Panc1 (cell line): ENCODE measurements at regions not wholly inside any gene's neighbourhood (a gene's known extent, or its start where the extent isn't known, plus 50 kb on each side); places are given as distances from the start of the nearest gene placed in this dataset.

Experiments used
- CTCF ChIP-seq: fragments of 450-650 bp; IDR thresholded peaks from 2 replicates; pipeline ENCODE4 v1.5.1; 2017; ENCODE audit warnings: mild to moderate bottlenecking
- POLR2AphosphoS5 ChIP-seq: IDR thresholded peaks from 2 replicates; pipeline ENCODE4 v1.6.1; 2012; ENCODE audit warnings: mild to moderate bottlenecking, low read depth, low read length, moderate library complexity
- REST ChIP-seq, 2 experiments: IDR thresholded peaks; 2 replicates each; pipeline ENCODE4 v1.6.1; 2011 to 2012; ENCODE audit warnings: low read depth in 2 of 2, control low read depth in 1 of 2, low read length in 1 of 2, mild to moderate bottlenecking in 1 of 2, moderate library complexity in 1 of 2; ENCODE audit not compliant: insufficient read depth in 1 of 2
- SIN3A ChIP-seq: IDR thresholded peaks from 2 replicates; pipeline ENCODE4 v1.6.1; 2012; ENCODE audit warnings: low read depth, mild to moderate bottlenecking, low read length, moderate library complexity, borderline replicate concordance; ENCODE audit not compliant: insufficient read depth

- TF ChIP-seq CTCF (no peak), POLR2AphosphoS5 (no peak), SIN3A (no peak), REST (IDR thresholded peaks at IDR 0.05; ENCODE audit: insufficient read depth in 1 of 2, low read depth in 2 of 2, low read length in 1 of 2) (no peak)
These were observed 459.7 kb upstream of the HTR1E start for GRCh38 chr6:86477500-86478148.
